Stimulated activated CD8-positive, alpha-beta memory T cell treated with anti-CD3 and anti-CD28 coated beads, Interleukin-4, amount 100 ng/mL, for 48 hours (primary cell): ENCODE measurements at regions not wholly inside any gene's neighbourhood (a gene's known extent, or its start where the extent isn't known, plus 50 kb on each side); places are given as distances from the start of the nearest gene placed in this dataset.
A peak's percentile ranks its signal among the peaks of the same experiment; 100 is the strongest.
"Not testable (repeated sequence)": the region's sequence is repeated elsewhere in the genome, so short reads cannot be mapped to it uniquely, and the experiment has no call there.

ENCODE experiments used
- DNase-seq: peaks from one replicate; pipeline ENCODE4 v3.0.0-alpha.2; 2020

GRCh38 chrX:140064993-140065392 lies 99.7 kb upstream of the CXorf66 start:
- DNase-seq, result no peak

GRCh38 chrX:140057001-140057411 lies 91.7 kb upstream of the CXorf66 start:
- peak; percentile 73 for DNase-seq

- DNase-seq, result no peak
Measured at GRCh38 chrX:140053846-140054245, 88.5 kb upstream of the CXorf66 start.

- DNase-seq, result no peak
Measured at GRCh38 chrX:140050906-140051305, 85.6 kb upstream of the CXorf66 start.

- no peak for DNase-seq
Measured at GRCh38 chrX:140040386-140040785, 75.1 kb upstream of the CXorf66 start.

GRCh38 chrX:140038842-140039241 lies 73.5 kb upstream of the CXorf66 start:
- DNase-seq, result no peak

GRCh38 chrX:140034916-140035315 lies 69.6 kb upstream of the CXorf66 start:
- DNase-seq, result no peak

- no peak for DNase-seq
Measured at GRCh38 chrX:140022482-140022881, 57.2 kb upstream of the CXorf66 start.

- DNase-seq, result not testable (repeated sequence)
Measured at GRCh38 chrX:140019134-140019533, 53.8 kb upstream of the CXorf66 start.
